NB4 (cell line): ENCODE measurements at regions not wholly inside any gene's neighbourhood (a gene's known extent, or its start where the extent isn't known, plus 50 kb on each side); places are given as distances from the start of the nearest gene placed in this dataset.

ENCODE experiments used
- MYC ChIP-seq: IDR thresholded peaks from 2 replicates; pipeline ENCODE4 v1.6.1; 2011; ENCODE audit warnings: low read depth, low read length
- POLR2A ChIP-seq: IDR thresholded peaks from 2 replicates; pipeline ENCODE4 v1.6.1; 2011; ENCODE audit warnings: mild to moderate bottlenecking; ENCODE audit not compliant: insufficient read length; ENCODE audit errors: extremely low read depth
- TF ChIP-seq, protein P1 (sequence below): IDR thresholded peaks from one replicate; pipeline ENCODE4 v1.5.1; 2012; ENCODE audit warnings: low read depth, low read length
- TF ChIP-seq, protein P2 (sequence below): IDR thresholded peaks from 2 replicates; pipeline ENCODE4 v1.6.1; 2011; ENCODE audit warnings: low read depth, low read length

DNA sequence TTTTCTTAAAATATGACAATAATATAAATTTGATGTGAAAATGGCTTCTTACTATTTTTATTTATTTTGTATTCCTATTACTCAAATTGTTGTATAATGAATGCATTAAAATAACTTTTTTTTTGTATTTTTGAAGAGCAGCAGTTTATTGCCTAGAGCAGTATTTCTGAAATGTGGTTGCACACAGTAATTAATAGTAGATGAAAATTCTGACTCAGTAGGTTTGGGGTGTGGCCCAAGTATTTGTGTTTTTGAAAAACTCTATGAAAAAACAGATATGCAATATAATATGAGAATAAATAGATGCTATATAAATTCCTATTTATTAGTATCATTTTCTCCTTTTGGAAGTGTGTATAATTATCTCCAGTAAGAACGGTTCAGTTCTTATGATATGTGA is 2225.3 kb upstream of the C9orf72 start:
- TF ChIP-seq, protein P1, sequence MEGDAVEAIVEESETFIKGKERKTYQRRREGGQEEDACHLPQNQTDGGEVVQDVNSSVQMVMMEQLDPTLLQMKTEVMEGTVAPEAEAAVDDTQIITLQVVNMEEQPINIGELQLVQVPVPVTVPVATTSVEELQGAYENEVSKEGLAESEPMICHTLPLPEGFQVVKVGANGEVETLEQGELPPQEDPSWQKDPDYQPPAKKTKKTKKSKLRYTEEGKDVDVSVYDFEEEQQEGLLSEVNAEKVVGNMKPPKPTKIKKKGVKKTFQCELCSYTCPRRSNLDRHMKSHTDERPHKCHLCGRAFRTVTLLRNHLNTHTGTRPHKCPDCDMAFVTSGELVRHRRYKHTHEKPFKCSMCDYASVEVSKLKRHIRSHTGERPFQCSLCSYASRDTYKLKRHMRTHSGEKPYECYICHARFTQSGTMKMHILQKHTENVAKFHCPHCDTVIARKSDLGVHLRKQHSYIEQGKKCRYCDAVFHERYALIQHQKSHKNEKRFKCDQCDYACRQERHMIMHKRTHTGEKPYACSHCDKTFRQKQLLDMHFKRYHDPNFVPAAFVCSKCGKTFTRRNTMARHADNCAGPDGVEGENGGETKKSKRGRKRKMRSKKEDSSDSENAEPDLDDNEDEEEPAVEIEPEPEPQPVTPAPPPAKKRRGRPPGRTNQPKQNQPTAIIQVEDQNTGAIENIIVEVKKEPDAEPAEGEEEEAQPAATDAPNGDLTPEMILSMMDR = no peak
- no peak for TF ChIP-seq POLR2A
- TF ChIP-seq, protein P2, sequence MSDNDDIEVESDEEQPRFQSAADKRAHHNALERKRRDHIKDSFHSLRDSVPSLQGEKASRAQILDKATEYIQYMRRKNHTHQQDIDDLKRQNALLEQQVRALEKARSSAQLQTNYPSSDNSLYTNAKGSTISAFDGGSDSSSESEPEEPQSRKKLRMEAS = no peak
- no peak for TF ChIP-seq MYC
